ENCODE measurements at regions not wholly inside any gene's neighbourhood (a gene's known extent, or its start where the extent isn't known, plus 50 kb on each side); places are given as distances from the start of the nearest gene placed in this dataset.

DNA sequence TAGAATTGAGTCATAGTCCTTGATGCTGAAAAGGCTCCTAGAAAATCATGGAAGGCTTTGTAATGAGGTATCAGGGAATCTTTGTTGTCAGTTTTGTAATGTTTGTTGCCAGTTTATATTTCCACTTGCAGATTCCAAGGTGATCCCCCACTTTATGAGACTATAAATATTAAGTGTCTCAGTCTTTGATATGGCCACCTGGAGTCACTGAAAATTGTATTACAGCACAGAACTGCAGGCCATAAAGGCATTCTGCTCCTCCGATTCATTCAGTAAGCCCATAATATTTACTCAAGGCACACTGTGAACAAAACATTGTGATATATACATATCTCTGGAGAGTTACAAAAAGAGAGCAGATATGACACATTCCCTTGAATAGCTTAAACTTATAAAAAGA is 457.8 kb upstream of the ZNF385D start:
- no peak overlapping the region for H3K4me3 ChIP-seq (ENCODE audit: low read length)
- no peaks in the 10 kb centered on the region for H3K4me1 ChIP-seq (ENCODE audit: control insufficient read depth, insufficient read depth, low read length)
- peaks cover under 1% of the 10 kb centered on the region for H3K9me3 ChIP-seq (ENCODE audit: control insufficient read depth, insufficient read depth, low read length)
- no peaks in the 10 kb centered on the region for H3K36me3 ChIP-seq (ENCODE audit: control insufficient read depth, insufficient read depth, low read length)
- TF ChIP-seq, protein P1, sequence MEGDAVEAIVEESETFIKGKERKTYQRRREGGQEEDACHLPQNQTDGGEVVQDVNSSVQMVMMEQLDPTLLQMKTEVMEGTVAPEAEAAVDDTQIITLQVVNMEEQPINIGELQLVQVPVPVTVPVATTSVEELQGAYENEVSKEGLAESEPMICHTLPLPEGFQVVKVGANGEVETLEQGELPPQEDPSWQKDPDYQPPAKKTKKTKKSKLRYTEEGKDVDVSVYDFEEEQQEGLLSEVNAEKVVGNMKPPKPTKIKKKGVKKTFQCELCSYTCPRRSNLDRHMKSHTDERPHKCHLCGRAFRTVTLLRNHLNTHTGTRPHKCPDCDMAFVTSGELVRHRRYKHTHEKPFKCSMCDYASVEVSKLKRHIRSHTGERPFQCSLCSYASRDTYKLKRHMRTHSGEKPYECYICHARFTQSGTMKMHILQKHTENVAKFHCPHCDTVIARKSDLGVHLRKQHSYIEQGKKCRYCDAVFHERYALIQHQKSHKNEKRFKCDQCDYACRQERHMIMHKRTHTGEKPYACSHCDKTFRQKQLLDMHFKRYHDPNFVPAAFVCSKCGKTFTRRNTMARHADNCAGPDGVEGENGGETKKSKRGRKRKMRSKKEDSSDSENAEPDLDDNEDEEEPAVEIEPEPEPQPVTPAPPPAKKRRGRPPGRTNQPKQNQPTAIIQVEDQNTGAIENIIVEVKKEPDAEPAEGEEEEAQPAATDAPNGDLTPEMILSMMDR (IDR thresholded peaks at IDR 0.05) = no peak
- WGBS (ENCODE audit: insufficient coverage) = 86% methylated on average over 1 of the region's 1 CpG
- Mint-ChIP-seq H3K36me3 (peaks cover 9% of the 10 kb centered on the region), H3K9me3 (peaks cover 23 to 30% of the 10 kb centered on the region in 2 donors), H3K4me3 (no peak overlapping the region), H3K27me3 (ENCODE audit: low read depth in 2 of 2) (no peaks in the 10 kb centered on the region), H3K27ac (no peak overlapping the region), H3K4me1 (no peaks in the 10 kb centered on the region)
- no peaks in the 10 kb centered on the region for H3K27me3 ChIP-seq (ENCODE audit: control insufficient read depth, insufficient read depth, low read length)
- DNase-seq (no peak), ATAC-seq (no peak)
- H3K27ac ChIP-seq (ENCODE audit: low read length) = no peak overlapping the region
- intact Hi-C loops (cut with micrococcal nuclease) = no loop called here

- H3K4me1 ChIP-seq (ENCODE audit: control insufficient read depth, insufficient read depth, low read length) = no peaks in the 10 kb centered on the region
- Mint-ChIP-seq H3K4me1 (no peaks in the 10 kb centered on the region), H3K27me3 (ENCODE audit: low read depth in 2 of 2) (no peaks in the 10 kb centered on the region), H3K4me3 (no peak overlapping the region), H3K36me3 (peaks cover 4% of the 10 kb centered on the region), H3K27ac (no peak overlapping the region), H3K9me3 (peaks cover 19 to 26% of the 10 kb centered on the region in 2 donors)
- H3K27ac ChIP-seq (ENCODE audit: low read length) = no peak overlapping the region
- no peaks in the 10 kb centered on the region for H3K36me3 ChIP-seq (ENCODE audit: control insufficient read depth, insufficient read depth, low read length)
- DNase-seq (no peak), ATAC-seq (no peak)
- intact Hi-C loops (cut with micrococcal nuclease) = no loop called here
- TF ChIP-seq, protein P1 (IDR thresholded peaks at IDR 0.05) = no peak
- H3K4me3 ChIP-seq (ENCODE audit: low read length) = no peak overlapping the region
- H3K27me3 ChIP-seq (ENCODE audit: control insufficient read depth, insufficient read depth, low read length) = no peaks in the 10 kb centered on the region
- no CpG with 5 or more reads among the region's 2 CpGs for WGBS (ENCODE audit: insufficient coverage)
- no peaks in the 10 kb centered on the region for H3K9me3 ChIP-seq (ENCODE audit: control insufficient read depth, insufficient read depth, low read length)
Observed at GRCh38 chr3:22209578-22209977, 458.6 kb upstream of the ZNF385D start.

DNA sequence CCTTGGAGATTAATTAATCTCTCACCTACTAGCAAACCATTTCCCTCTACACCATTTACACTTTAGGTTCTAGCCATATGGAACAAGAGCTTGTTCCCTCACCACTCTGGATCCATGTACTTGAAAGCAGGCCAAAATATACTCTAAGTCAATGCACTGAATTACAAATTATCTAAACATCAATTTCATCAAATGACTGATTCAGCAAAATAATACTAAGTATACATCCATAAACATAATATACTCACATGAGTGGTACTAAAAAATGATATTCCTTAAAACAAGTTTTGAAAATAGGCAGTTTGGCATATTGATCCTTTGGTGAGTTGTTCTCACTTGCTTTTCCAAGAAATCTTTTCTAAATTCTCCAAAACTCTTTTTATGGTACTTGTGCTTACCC is 459.7 kb upstream of the ZNF385D start:
- DNase-seq (no peak), ATAC-seq (no peak)
- Mint-ChIP-seq H3K27ac (no peak overlapping the region), H3K36me3 (peaks cover 3% of the 10 kb centered on the region), H3K9me3 (peaks cover 17 to 23% of the 10 kb centered on the region in 2 donors), H3K4me1 (no peaks in the 10 kb centered on the region), H3K27me3 (ENCODE audit: low read depth in 2 of 2) (no peaks in the 10 kb centered on the region), H3K4me3 (no peak overlapping the region)
- TF ChIP-seq, protein P1 (IDR thresholded peaks at IDR 0.05) = no peak
- intact Hi-C loops (cut with micrococcal nuclease) = no loop called here
- Histone ChIP-seq H3K27me3 (ENCODE audit: control insufficient read depth, insufficient read depth, low read length) (no peaks in the 10 kb centered on the region), H3K4me3 (ENCODE audit: low read length) (no peak overlapping the region), H3K4me1 (ENCODE audit: control insufficient read depth, insufficient read depth, low read length) (no peaks in the 10 kb centered on the region), H3K9me3 (ENCODE audit: control insufficient read depth, insufficient read depth, low read length) (no peaks in the 10 kb centered on the region), H3K36me3 (ENCODE audit: control insufficient read depth, insufficient read depth, low read length) (no peaks in the 10 kb centered on the region), H3K27ac (ENCODE audit: low read length) (no peak overlapping the region)

DNA sequence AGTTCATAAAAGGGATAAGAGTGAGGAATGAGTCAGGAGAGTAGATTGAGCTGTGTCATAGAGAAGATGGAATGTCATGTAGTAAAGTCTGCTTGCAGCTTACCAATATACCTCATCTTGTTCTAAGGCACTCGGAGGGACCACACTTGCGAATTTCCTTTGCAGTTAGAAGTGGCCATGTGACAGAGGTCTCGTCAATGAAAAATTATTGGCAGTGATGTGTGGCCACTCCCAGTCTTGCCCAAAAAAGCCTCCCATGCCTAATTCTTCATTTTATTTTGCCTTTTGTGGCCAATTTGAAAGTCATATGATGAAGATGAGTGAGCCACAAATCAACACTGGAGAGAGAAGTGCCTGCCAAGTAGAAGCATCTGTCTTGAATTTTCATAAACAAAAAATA is 465.6 kb upstream of the ZNF385D start:
- Histone ChIP-seq H3K4me1 (ENCODE audit: control insufficient read depth, insufficient read depth, low read length) (no peaks in the 10 kb centered on the region), H3K36me3 (ENCODE audit: control insufficient read depth, insufficient read depth, low read length) (no peaks in the 10 kb centered on the region), H3K27ac (ENCODE audit: low read length) (no peak overlapping the region), H3K4me3 (ENCODE audit: low read length) (no peak overlapping the region), H3K9me3 (ENCODE audit: control insufficient read depth, insufficient read depth, low read length) (no peaks in the 10 kb centered on the region), H3K27me3 (ENCODE audit: control insufficient read depth, insufficient read depth, low read length) (no peaks in the 10 kb centered on the region)
- TF ChIP-seq, protein P1 (IDR thresholded peaks at IDR 0.05) = no peak
- Mint-ChIP-seq H3K4me3 (no peak overlapping the region), H3K9me3 (peaks cover 10 to 25% of the 10 kb centered on the region in 2 donors), H3K4me1 (no peaks in the 10 kb centered on the region), H3K27me3 (ENCODE audit: low read depth in 2 of 2) (no peaks in the 10 kb centered on the region), H3K36me3 (peaks cover 6% of the 10 kb centered on the region), H3K27ac (no peak overlapping the region)
- 81% methylated on average over 3 of the region's 3 CpGs for WGBS (ENCODE audit: insufficient coverage)
- no peak for DNase-seq
- ATAC-seq = no peak
- intact Hi-C loops (cut with micrococcal nuclease) = no loop called here
